MM.1S (cell line): ENCODE measurements at regions not wholly inside any gene's neighbourhood (a gene's known extent, or its start where the extent isn't known, plus 50 kb on each side); places are given as distances from the start of the nearest gene placed in this dataset.

Source experiments
- DNase-seq: peaks from one replicate; pipeline ENCODE4 v3.0.0-alpha.2; 2015
- H2AFZ ChIP-seq: fragments of 300-600 bp; sonication (generic); 2 replicates; pipeline ENCODE4 v1.6.0; 2016; ENCODE audit warnings: antibody characterized with exemption, low read length
- H3F3A ChIP-seq: fragments of 300-600 bp; sonication (generic); 2 replicates; pipeline ENCODE4 v1.6.1; 2016; ENCODE audit warnings: mild to moderate bottlenecking, antibody characterized with exemption, low read length, moderate library complexity, mixed read lengths; ENCODE audit not compliant: insufficient read depth
- H3K27ac ChIP-seq: fragments of 300-600 bp; sonication (generic); 2 replicates; pipeline ENCODE4 v1.5.1; 2016; ENCODE audit warnings: mild to moderate bottlenecking, low read length
- H3K27me3 ChIP-seq: fragments of 300-600 bp; sonication (generic); replicated peaks from 2 replicates; pipeline ENCODE4 v1.6.0; 2016; ENCODE audit warnings: low read length; ENCODE audit not compliant: insufficient read depth
- H3K36me3 ChIP-seq: fragments of 300-600 bp; sonication (generic); replicated peaks from 2 replicates; pipeline ENCODE4 v1.6.1; 2016; ENCODE audit warnings: mild to moderate bottlenecking, low read length, mixed read lengths; ENCODE audit not compliant: insufficient read depth
- H3K4me1 ChIP-seq: fragments of 300-600 bp; sonication (generic); 2 replicates; pipeline ENCODE4 v1.6.1; 2016; ENCODE audit warnings: low read length, mixed read lengths
- H3K4me2 ChIP-seq: fragments of 300-600 bp; sonication (generic); 2 replicates; pipeline ENCODE4 v1.6.0; 2016; ENCODE audit warnings: low read depth, low read length
- H3K4me3 ChIP-seq: fragments of 300-600 bp; sonication (generic); 2 replicates; pipeline ENCODE4 v1.5.1; 2016; ENCODE audit warnings: low read length, mixed read lengths
- H3K79me2 ChIP-seq: fragments of 300-600 bp; sonication (generic); 2 replicates; pipeline ENCODE4 v1.6.1; 2016; ENCODE audit warnings: mixed run types, low read length, mixed read lengths
- H3K9ac ChIP-seq: fragments of 300-600 bp; sonication (generic); 2 replicates; pipeline ENCODE4 v1.6.1; 2016; ENCODE audit warnings: low read length, mixed read lengths
- H3K9me2 ChIP-seq: fragments of 300-600 bp; sonication (generic); replicated peaks from 2 replicates; pipeline ENCODE4 v1.6.1; 2016; ENCODE audit warnings: mild to moderate bottlenecking, low read length, mixed read lengths; ENCODE audit not compliant: insufficient read depth
- H3K9me3 ChIP-seq: fragments of 300-600 bp; sonication (generic); replicated peaks from 2 replicates; pipeline ENCODE4 v1.6.1; 2016; ENCODE audit warnings: mild to moderate bottlenecking, low read length, mixed read lengths; ENCODE audit not compliant: insufficient read depth
- H4K20me1 ChIP-seq: fragments of 300-600 bp; sonication (generic); 2 replicates; pipeline ENCODE4 v1.6.1; 2016; ENCODE audit warnings: mild to moderate bottlenecking, low read length, moderate library complexity, mixed read lengths; ENCODE audit not compliant: insufficient read depth
- EZH2 ChIP-seq: fragments of 300-600 bp; sonication (generic); optimal IDR thresholded peaks from 2 replicates; pipeline ENCODE3; 2017; ENCODE audit warnings: low read depth, mild to moderate bottlenecking, antibody characterized with exemption, low read length, mixed read lengths
- EZH2phosphoT487 ChIP-seq: fragments of 300-600 bp; sonication (generic); IDR thresholded peaks from 2 replicates; pipeline ENCODE4 v1.6.1; 2018; ENCODE audit warnings: antibody characterized with exemption, low read length
- TF ChIP-seq, protein P1 (sequence below): fragments of 300-600 bp; sonication (generic); IDR thresholded peaks from 2 replicates; pipeline ENCODE4 v1.5.1; 2016; ENCODE audit warnings: antibody characterized with exemption, low read length, mixed read lengths

DNA sequence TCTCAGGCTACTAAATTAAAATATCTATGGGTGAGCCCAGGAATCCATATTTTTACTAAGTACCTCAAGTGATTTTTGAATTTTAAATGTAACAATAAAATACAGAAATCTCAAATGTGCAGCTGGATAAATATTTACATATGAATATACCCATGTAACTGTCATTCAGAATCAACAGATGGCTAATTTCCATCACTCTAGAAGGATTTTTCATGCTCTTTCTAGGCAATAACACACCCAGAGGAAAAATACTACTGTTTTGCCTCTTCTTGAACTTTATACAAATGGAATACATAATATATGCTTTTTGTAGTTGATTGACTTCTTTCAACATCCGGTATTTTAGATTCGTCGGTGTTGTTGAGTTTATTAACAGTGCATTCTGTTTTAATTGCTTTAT, 601.3 kb upstream of the NECTIN3 start:
- Histone ChIP-seq H3K4me1 (no peaks in the 10 kb centered on the region), H3K9me2 (no peaks in the 10 kb centered on the region), H3K27ac (no peak overlapping the region), H3K27me3 (no peaks in the 10 kb centered on the region), H4K20me1 (no peaks in the 10 kb centered on the region), H3K4me2 (no peak overlapping the region), H3K36me3 (no peaks in the 10 kb centered on the region), H3K79me2 (no peaks in the 10 kb centered on the region), H3F3A (no peaks in the 10 kb centered on the region), H2AFZ (no peak overlapping the region), H3K9me3 (no peaks in the 10 kb centered on the region), H3K9ac (no peak overlapping the region), H3K4me3 (no peak overlapping the region)
- TF ChIP-seq EZH2phosphoT487 (no peak), EZH2 (no peak)
- TF ChIP-seq, protein P1, sequence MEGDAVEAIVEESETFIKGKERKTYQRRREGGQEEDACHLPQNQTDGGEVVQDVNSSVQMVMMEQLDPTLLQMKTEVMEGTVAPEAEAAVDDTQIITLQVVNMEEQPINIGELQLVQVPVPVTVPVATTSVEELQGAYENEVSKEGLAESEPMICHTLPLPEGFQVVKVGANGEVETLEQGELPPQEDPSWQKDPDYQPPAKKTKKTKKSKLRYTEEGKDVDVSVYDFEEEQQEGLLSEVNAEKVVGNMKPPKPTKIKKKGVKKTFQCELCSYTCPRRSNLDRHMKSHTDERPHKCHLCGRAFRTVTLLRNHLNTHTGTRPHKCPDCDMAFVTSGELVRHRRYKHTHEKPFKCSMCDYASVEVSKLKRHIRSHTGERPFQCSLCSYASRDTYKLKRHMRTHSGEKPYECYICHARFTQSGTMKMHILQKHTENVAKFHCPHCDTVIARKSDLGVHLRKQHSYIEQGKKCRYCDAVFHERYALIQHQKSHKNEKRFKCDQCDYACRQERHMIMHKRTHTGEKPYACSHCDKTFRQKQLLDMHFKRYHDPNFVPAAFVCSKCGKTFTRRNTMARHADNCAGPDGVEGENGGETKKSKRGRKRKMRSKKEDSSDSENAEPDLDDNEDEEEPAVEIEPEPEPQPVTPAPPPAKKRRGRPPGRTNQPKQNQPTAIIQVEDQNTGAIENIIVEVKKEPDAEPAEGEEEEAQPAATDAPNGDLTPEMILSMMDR: no peak
- DNase-seq: no peak

DNA sequence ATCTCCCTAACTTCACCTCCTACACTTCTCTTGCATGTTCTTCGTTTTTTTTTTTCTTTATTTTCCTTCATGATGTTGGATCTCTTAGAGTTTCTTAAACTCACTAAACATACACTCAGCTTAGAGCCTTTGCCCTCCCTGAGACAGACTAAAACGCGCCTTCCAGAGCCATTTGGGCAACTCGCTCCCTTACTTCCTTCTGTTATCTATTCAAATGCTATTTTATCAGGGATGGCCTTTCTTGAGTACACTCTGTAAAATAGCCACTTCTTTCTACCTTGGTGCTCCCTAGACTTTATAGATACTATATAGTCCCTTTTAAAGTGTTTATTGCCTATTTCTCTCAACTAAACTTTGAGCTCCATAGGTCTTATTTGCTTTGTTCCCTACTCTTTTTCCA, 598.2 kb upstream of the NECTIN3 start:
- H3F3A ChIP-seq: no peaks in the 10 kb centered on the region
- H3K27ac ChIP-seq: no peak overlapping the region
- no peak overlapping the region for H2AFZ ChIP-seq
- H3K27me3 ChIP-seq: no peaks in the 10 kb centered on the region
- H3K36me3 ChIP-seq: no peaks in the 10 kb centered on the region
- no peak overlapping the region for H3K9ac ChIP-seq
- no peaks in the 10 kb centered on the region for H3K4me1 ChIP-seq
- no peaks in the 10 kb centered on the region for H3K9me2 ChIP-seq
- no peaks in the 10 kb centered on the region for H4K20me1 ChIP-seq
- no peak overlapping the region for H3K4me3 ChIP-seq
- H3K9me3 ChIP-seq: no peaks in the 10 kb centered on the region
- no peak overlapping the region for H3K4me2 ChIP-seq
- no peaks in the 10 kb centered on the region for H3K79me2 ChIP-seq
- TF ChIP-seq, protein P1: no peak
- TF ChIP-seq EZH2phosphoT487: no peak
- no peak for TF ChIP-seq EZH2
- DNase-seq: no peak

DNA sequence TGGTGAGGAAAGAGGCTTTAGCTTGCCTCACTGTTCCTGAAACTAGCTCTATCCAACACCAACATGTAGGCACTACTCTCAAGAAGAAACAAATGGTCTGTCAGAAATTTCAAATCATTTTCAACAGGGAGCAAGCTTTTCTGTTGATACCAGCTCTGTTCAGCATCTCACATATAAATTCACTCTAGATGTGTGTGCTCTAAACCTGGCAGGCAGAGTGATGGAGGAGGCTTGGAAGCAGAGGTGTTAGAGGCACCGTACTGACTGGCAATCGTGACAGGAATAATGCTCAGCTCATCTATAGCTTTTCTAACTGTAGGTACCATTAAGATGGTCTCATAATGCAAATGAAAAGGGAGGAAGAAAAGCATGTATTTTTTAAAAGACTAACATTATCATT, 597.2 kb upstream of the NECTIN3 start:
- H3K4me3 ChIP-seq: no peak overlapping the region
- no peak overlapping the region for H2AFZ ChIP-seq
- no peak overlapping the region for H3K4me2 ChIP-seq
- H3K9me3 ChIP-seq: no peaks in the 10 kb centered on the region
- no peak overlapping the region for H3K9ac ChIP-seq
- no peaks in the 10 kb centered on the region for H3K36me3 ChIP-seq
- H3F3A ChIP-seq: no peaks in the 10 kb centered on the region
- no peaks in the 10 kb centered on the region for H3K4me1 ChIP-seq
- no peak for TF ChIP-seq EZH2phosphoT487
- no peak for TF ChIP-seq EZH2
- TF ChIP-seq, protein P1: no peak
- H3K9me2 ChIP-seq: no peaks in the 10 kb centered on the region
- no peaks in the 10 kb centered on the region for H3K27me3 ChIP-seq
- no peak overlapping the region for H3K27ac ChIP-seq
- H3K79me2 ChIP-seq: no peaks in the 10 kb centered on the region
- no peak for DNase-seq
- no peaks in the 10 kb centered on the region for H4K20me1 ChIP-seq
